GM23338 (cell line): ENCODE measurements at regions not wholly inside any gene's neighbourhood (a gene's known extent, or its start where the extent isn't known, plus 50 kb on each side); places are given as distances from the start of the nearest gene placed in this dataset.

Source experiments
- ATAC-seq: fragments of 200-7000 bp; cut with Tn5 transposase; 3 replicates; pipeline ENCODE4 v1.9.1; 2020
- DNase-seq: peaks from one replicate; pipeline ENCODE4 v3.0.0-alpha.2; 2015; ENCODE audit warnings: low spot score
- H2AFZ ChIP-seq: fragments of 200-600 bp; sonication (generic); 2 replicates; pipeline ENCODE4 v1.8.0; 2016; ENCODE audit warnings: antibody characterized with exemption, mild to moderate bottlenecking, moderate library complexity
- H3F3A ChIP-seq: fragments of 200-600 bp; sonication (generic); replicated peaks from 2 replicates; pipeline ENCODE4 v1.8.0; 2017; ENCODE audit warnings: antibody characterized with exemption, mixed run types, low read depth
- H3K27ac ChIP-seq: fragments of 200-600 bp; sonication (generic); 2 replicates; pipeline ENCODE4 v1.6.1; 2016; ENCODE audit warnings: low read depth
- H3K27me3 ChIP-seq: fragments of 200-600 bp; sonication (generic); 2 replicates; pipeline ENCODE4 v1.8.0; 2016; ENCODE audit warnings: mild to moderate bottlenecking, mixed run types, moderate library complexity; ENCODE audit not compliant: insufficient read depth
- H3K36me3 ChIP-seq: fragments of 200-600 bp; sonication (generic); 2 replicates; pipeline ENCODE4 v1.8.0; 2016; ENCODE audit warnings: mild to moderate bottlenecking; ENCODE audit not compliant: insufficient read depth
- H3K4me1 ChIP-seq: fragments of 200-600 bp; sonication (generic); 2 replicates; pipeline ENCODE4 v1.8.0; 2016; ENCODE audit warnings: mild to moderate bottlenecking, moderate library complexity; ENCODE audit not compliant: insufficient read depth
- H3K4me2 ChIP-seq: fragments of 200-600 bp; sonication (generic); 2 replicates; pipeline ENCODE4 v1.7.1; 2017; ENCODE audit warnings: mixed run types
- H3K4me3 ChIP-seq: fragments of 200-600 bp; sonication (generic); 2 replicates; pipeline ENCODE4 v1.6.1; 2016; ENCODE audit warnings: mixed run types
- H3K79me2 ChIP-seq: fragments of 200-600 bp; sonication (generic); replicated peaks from 2 replicates; pipeline ENCODE4 v1.8.0; 2017; ENCODE audit warnings: mild to moderate bottlenecking; ENCODE audit not compliant: insufficient read depth
- H3K9me2 ChIP-seq: fragments of 200-600 bp; sonication (generic); 2 replicates; pipeline ENCODE4 v1.8.0; 2017; ENCODE audit not compliant: insufficient read depth
- H4K20me1 ChIP-seq: fragments of 200-600 bp; sonication (generic); replicated peaks from 2 replicates; pipeline ENCODE4 v1.8.0; 2017; ENCODE audit warnings: mild to moderate bottlenecking; ENCODE audit not compliant: insufficient read depth
- H3K27ac Mint-ChIP-seq: 2 replicates; pipeline ENCODE4 v1.8.0; 2020; ENCODE audit warnings: inconsistent platforms, mild to moderate bottlenecking, moderate library complexity, mixed read lengths
- H3K27me3 Mint-ChIP-seq: 3 replicates; pipeline ENCODE4 v1.8.0; 2022; ENCODE audit warnings: low read depth, mild to moderate bottlenecking, moderate library complexity, mixed read lengths, inconsistent platforms; ENCODE audit not compliant: insufficient read depth, poor library complexity
- H3K36me3 Mint-ChIP-seq: 3 replicates; pipeline ENCODE4 v1.8.0; 2021; ENCODE audit warnings: low read depth, mild to moderate bottlenecking, inconsistent platforms, moderate library complexity, mixed read lengths
- H3K4me1 Mint-ChIP-seq: 3 replicates; pipeline ENCODE4 v1.8.0; 2020; ENCODE audit warnings: mild to moderate bottlenecking, inconsistent platforms, mixed read lengths
- H3K4me3 Mint-ChIP-seq: 3 replicates; pipeline ENCODE4 v1.8.0; 2021; ENCODE audit warnings: moderate library complexity, mild to moderate bottlenecking, inconsistent platforms, mixed read lengths
- H3K9me3 Mint-ChIP-seq: 3 replicates; pipeline ENCODE4 v1.8.0; 2020; ENCODE audit warnings: moderate library complexity, mild to moderate bottlenecking, inconsistent platforms, mixed read lengths
- CREB1 ChIP-seq: fragments of 250-450 bp; sonication (Bioruptor Pico); IDR thresholded peaks from 2 replicates; pipeline ENCODE4 v1.5.0; 2020; ENCODE audit warnings: low read depth, mild to moderate bottlenecking, moderate library complexity
- CTCF ChIP-seq, 2 experiments: fragments of 200-600 bp in 1 of 2; sonication (generic) in 1 of 2; conservative IDR thresholded peaks; 2 replicates each; pipeline versions ENCODE4 v1.5.1 to v1.6.1; 2016 to 2017; ENCODE audit warnings: antibody characterized with exemption in 2 of 2, low read depth in 2 of 2, mild to moderate bottlenecking in 2 of 2, moderate library complexity in 1 of 2
- EZH2 ChIP-seq: fragments of 200-600 bp; sonication (generic); IDR thresholded peaks from one replicate; pipeline ENCODE4 v1.8.0; 2017; ENCODE audit warnings: antibody characterized with exemption, mild to moderate bottlenecking, low read depth; ENCODE audit not compliant: unreplicated experiment
- EZH2phosphoT487 ChIP-seq: fragments of 200-600 bp; sonication (generic); IDR thresholded peaks from one replicate; pipeline ENCODE4 v1.8.1; 2018; ENCODE audit warnings: antibody characterized with exemption; ENCODE audit not compliant: unreplicated experiment
- JUNB ChIP-seq: IDR thresholded peaks from one replicate; pipeline ENCODE4 v1.6.1; 2016; ENCODE audit warnings: antibody characterized with exemption; ENCODE audit not compliant: unreplicated experiment
- NANOG ChIP-seq: IDR thresholded peaks from 2 replicates; pipeline ENCODE4 v1.6.1; 2016; ENCODE audit warnings: antibody characterized with exemption, borderline replicate concordance
- POLR2AphosphoS5 ChIP-seq: IDR thresholded peaks from 2 replicates; pipeline ENCODE4 v1.6.1; 2016; ENCODE audit warnings: antibody characterized with exemption, low read depth
- REST ChIP-seq: IDR thresholded peaks from one replicate; pipeline ENCODE4 v1.6.1; 2018; ENCODE audit warnings: antibody characterized with exemption; ENCODE audit not compliant: unreplicated experiment
- STAT1 ChIP-seq: IDR thresholded peaks from one replicate; pipeline ENCODE4 v1.6.1; 2016; ENCODE audit warnings: antibody characterized with exemption; ENCODE audit not compliant: unreplicated experiment
- ZNF114 ChIP-seq: fragments of 250-450 bp; sonication (Bioruptor Pico); IDR thresholded peaks from 2 replicates; pipeline ENCODE4 v1.5.0; 2020; ENCODE audit warnings: mild to moderate bottlenecking, moderate library complexity
- ZNF331 ChIP-seq: fragments of 250-450 bp; sonication (Bioruptor Pico); IDR thresholded peaks from 2 replicates; pipeline ENCODE4 v1.5.0; 2020; ENCODE audit warnings: low read depth, mild to moderate bottlenecking, moderate library complexity
- ZNF462 ChIP-seq: fragments of 250-450 bp; sonication (Bioruptor Pico); IDR thresholded peaks from 2 replicates; pipeline ENCODE4 v1.5.0; 2020; ENCODE audit warnings: mild to moderate bottlenecking, moderate library complexity

- Histone ChIP-seq H3K27ac (no peak overlapping the region), H3K4me3 (no peak overlapping the region), H3K36me3 (no peaks in the 10 kb centered on the region), H2AFZ (no peak overlapping the region), H3K79me2 (no peaks in the 10 kb centered on the region), H3K9me2 (no peaks in the 10 kb centered on the region), H3K4me1 (no peaks in the 10 kb centered on the region), H3K4me2 (no peak overlapping the region), H3K27me3 (no peaks in the 10 kb centered on the region), H4K20me1 (no peaks in the 10 kb centered on the region), H3F3A (no peaks in the 10 kb centered on the region)
- no peaks in the 10 kb centered on the region for H3K27me3 Mint-ChIP-seq
- H3K4me3 Mint-ChIP-seq = no peak overlapping the region
- TF ChIP-seq JUNB = no peak
- TF ChIP-seq REST = no peak
- TF ChIP-seq NANOG = no peak
- TF ChIP-seq POLR2AphosphoS5 = no peak
- TF ChIP-seq EZH2 = no peak
- TF ChIP-seq ZNF331 (CRISPR knock-in tag) = no peak
- TF ChIP-seq ZNF114 (CRISPR knock-in tag) = no peak
- no peak for TF ChIP-seq STAT1
- TF ChIP-seq CTCF (conservative IDR thresholded peaks at IDR 0.05; ENCODE audit: low read depth in 2 of 2) = no peak
- TF ChIP-seq EZH2phosphoT487 = no peak
- TF ChIP-seq ZNF462 (CRISPR knock-in tag) = no peak
- no peak for TF ChIP-seq CREB1 (CRISPR knock-in tag)
- no peaks in the 10 kb centered on the region for H3K36me3 Mint-ChIP-seq
- DNase-seq (no peak), ATAC-seq (no peak)
- H3K9me3 Mint-ChIP-seq = peaks cover 3% of the 10 kb centered on the region; the same call in 1 of the 3 replicates
- H3K27ac Mint-ChIP-seq = no peak overlapping the region
- no peaks in the 10 kb centered on the region for H3K4me1 Mint-ChIP-seq
Observed at GRCh38 chr4:161008527-161008926, 1155.3 kb downstream of the FSTL5 start.
